ENCODE measurements at regions not wholly inside any gene's neighbourhood (a gene's known extent, or its start where the extent isn't known, plus 50 kb on each side); places are given as distances from the start of the nearest gene placed in this dataset.

- TF ChIP-seq CTCF (conservative IDR thresholded peaks at IDR 0.05; ENCODE audit: low read length) (no peak), EZH2phosphoT487 (IDR thresholded peaks at IDR 0.05; ENCODE audit: borderline replicate concordance) (no peak)
These were observed 884.0 kb upstream of the CADM2 start for GRCh38 chr3:84074767-84075166.
